ENCODE measurements at regions not wholly inside any gene's neighbourhood (a gene's known extent, or its start where the extent isn't known, plus 50 kb on each side); places are given as distances from the start of the nearest gene placed in this dataset.

GRCh38 chr22:49179886-49180682 is 647.6 kb downstream of the BRD1 start:
- no peak for DNase-seq (ENCODE audit: low spot score)

GRCh38 chr22:49179175-49179574 is 648.5 kb downstream of the BRD1 start:
- no peak for DNase-seq (ENCODE audit: low spot score)

GRCh38 chr22:49178246-49179005 is 649.2 kb downstream of the BRD1 start:
- no peak for DNase-seq (ENCODE audit: low spot score)

- DNase-seq (ENCODE audit: low spot score) = no peak
Measured at GRCh38 chr22:49177666-49178065, 650.0 kb downstream of the BRD1 start.

GRCh38 chr22:49176956-49177355 is 650.7 kb downstream of the BRD1 start:
- no peak for DNase-seq (ENCODE audit: low spot score)

- no peak for DNase-seq (ENCODE audit: low spot score)
Measured at GRCh38 chr22:49170053-49170452, 657.6 kb downstream of the BRD1 start.

- DNase-seq (ENCODE audit: low spot score) = no peak
Measured at GRCh38 chr22:49169074-49169744, 658.5 kb downstream of the BRD1 start.

GRCh38 chr22:49168219-49168813 is 659.4 kb downstream of the BRD1 start:
- DNase-seq (ENCODE audit: low spot score) = no peak

- no peak for DNase-seq (ENCODE audit: low spot score)
Measured at GRCh38 chr22:49166746-49167145, 660.9 kb downstream of the BRD1 start.

- DNase-seq (ENCODE audit: low spot score) = no peak
Measured at GRCh38 chr22:49166211-49166610, 661.5 kb downstream of the BRD1 start.

GRCh38 chr22:49164773-49165320 is 662.8 kb downstream of the BRD1 start:
- DNase-seq (ENCODE audit: low spot score) = no peak

GRCh38 chr22:49163960-49164690 is 663.5 kb downstream of the BRD1 start:
- no peak for DNase-seq (ENCODE audit: low spot score)

- no peak for DNase-seq (ENCODE audit: low spot score)
Measured at GRCh38 chr22:49163258-49163959, 664.3 kb downstream of the BRD1 start.

GRCh38 chr22:49162841-49163240 is 664.8 kb downstream of the BRD1 start:
- no peak for DNase-seq (ENCODE audit: low spot score)

GRCh38 chr22:49161002-49161850 is 666.4 kb downstream of the BRD1 start:
- DNase-seq (ENCODE audit: low spot score) = no peak

- DNase-seq (ENCODE audit: low spot score) = no peak
Measured at GRCh38 chr22:49160261-49161001, 667.2 kb downstream of the BRD1 start.

- DNase-seq (ENCODE audit: low spot score) = no peak
Measured at GRCh38 chr22:49159711-49160110, 668.0 kb downstream of the BRD1 start.

GRCh38 chr22:49158741-49159564 is 668.7 kb downstream of the BRD1 start:
- no peak for DNase-seq (ENCODE audit: low spot score)

Data from putamen (tissue), 1 donor.